OCI-M2 (cell line): ENCODE measurements at regions not wholly inside any gene's neighbourhood (a gene's known extent, or its start where the extent isn't known, plus 50 kb on each side); places are given as distances from the start of the nearest gene placed in this dataset.
"Not testable (repeated sequence)": the region's sequence is repeated elsewhere in the genome, so short reads cannot be mapped to it uniquely, and the experiment has no call there.

Experiments used
- DNase-seq: peaks from one replicate; lab custom pipeline; 2025; ENCODE audit not compliant: unreplicated experiment; lab: John Stamatoyannopoulos, UW

DNA sequence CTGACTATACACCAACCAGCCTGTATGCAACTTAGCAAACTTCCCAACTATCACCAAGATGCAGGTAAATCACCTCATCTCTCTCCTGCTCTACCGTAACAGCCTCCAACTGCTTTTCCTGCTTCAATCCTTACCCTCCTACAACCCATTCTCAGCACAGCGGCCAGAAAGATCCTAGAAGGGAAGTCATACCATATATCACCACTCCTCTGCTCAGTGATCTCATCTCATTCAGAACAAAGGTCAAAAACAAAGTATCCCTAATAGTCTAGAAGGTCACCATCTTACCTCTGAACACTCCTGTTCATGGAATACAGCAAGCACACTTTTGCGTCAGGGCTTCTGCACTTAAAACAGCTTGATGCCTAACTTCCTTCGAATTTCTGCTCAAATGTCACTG lies 62.2 kb upstream of the RNF38 start:
- DNase-seq, result no peak

- no peak for DNase-seq
Observed at GRCh38 chr9:36461323-36461722, 61.3 kb upstream of the RNF38 start.

- not testable (repeated sequence) for DNase-seq
Observed at GRCh38 chr9:36458430-36458915, 58.4 kb upstream of the RNF38 start.

DNA sequence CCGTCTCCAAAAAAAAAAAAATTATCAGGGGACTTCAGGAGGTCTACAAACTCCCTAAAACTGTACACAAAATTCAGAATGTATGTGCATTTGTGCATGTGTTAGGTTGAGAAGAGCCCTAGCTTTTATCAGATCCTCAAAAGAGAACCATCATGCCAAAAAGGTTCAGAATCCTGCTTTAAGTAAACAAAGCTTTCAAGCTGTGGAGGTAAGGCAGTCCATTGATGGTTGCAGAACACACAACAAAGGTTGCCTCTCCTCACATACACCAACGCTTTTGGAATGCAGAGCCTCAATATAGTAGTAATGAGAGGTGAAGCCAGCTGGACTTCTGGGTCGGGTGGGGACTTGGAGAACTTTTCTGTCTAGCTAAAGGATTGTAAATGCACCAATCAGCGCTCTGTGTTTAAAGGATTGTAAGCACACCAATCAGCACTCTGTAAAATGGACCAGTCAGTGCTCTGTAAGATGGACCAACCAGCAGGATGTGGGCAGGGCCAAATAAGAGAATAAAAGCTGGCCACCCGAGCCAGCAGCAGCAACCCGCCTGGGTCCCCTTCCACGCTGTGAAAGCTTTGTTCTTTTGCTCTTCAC lies 57.9 kb upstream of the RNF38 start:
- no peak for DNase-seq

- DNase-seq, result no peak
Observed at GRCh38 chr9:36456480-36457065, 56.5 kb upstream of the RNF38 start.

DNA sequence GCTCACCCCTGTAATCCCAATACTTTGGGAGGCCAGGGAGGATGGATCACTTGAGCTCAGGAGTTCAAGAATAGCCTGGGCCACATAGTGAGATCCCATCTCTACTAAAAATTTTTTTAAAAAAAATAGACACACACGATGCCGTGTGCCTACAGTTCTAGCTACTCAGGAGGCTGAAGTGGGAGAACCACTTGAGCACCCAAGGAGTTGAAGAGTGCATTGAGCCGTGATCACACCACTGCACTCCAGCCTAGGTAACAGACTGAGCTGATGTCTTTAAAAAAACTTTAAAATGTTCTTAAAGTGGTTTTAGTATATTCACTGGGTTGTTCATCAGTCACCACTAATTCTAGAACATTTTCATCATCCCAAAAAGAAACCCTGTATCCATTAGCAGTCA lies 51.9 kb upstream of the RNF38 start:
- no peak for DNase-seq

- no peak for DNase-seq
Observed at GRCh38 chr9:36450110-36450732, 50.2 kb upstream of the RNF38 start.
